ENCODE measurements at regions not wholly inside any gene's neighbourhood (a gene's known extent, or its start where the extent isn't known, plus 50 kb on each side); places are given as distances from the start of the nearest gene placed in this dataset.

- TF ChIP-seq, protein P1, sequence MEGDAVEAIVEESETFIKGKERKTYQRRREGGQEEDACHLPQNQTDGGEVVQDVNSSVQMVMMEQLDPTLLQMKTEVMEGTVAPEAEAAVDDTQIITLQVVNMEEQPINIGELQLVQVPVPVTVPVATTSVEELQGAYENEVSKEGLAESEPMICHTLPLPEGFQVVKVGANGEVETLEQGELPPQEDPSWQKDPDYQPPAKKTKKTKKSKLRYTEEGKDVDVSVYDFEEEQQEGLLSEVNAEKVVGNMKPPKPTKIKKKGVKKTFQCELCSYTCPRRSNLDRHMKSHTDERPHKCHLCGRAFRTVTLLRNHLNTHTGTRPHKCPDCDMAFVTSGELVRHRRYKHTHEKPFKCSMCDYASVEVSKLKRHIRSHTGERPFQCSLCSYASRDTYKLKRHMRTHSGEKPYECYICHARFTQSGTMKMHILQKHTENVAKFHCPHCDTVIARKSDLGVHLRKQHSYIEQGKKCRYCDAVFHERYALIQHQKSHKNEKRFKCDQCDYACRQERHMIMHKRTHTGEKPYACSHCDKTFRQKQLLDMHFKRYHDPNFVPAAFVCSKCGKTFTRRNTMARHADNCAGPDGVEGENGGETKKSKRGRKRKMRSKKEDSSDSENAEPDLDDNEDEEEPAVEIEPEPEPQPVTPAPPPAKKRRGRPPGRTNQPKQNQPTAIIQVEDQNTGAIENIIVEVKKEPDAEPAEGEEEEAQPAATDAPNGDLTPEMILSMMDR (IDR thresholded peaks at IDR 0.05), result no peak
- DNase-seq (ENCODE audit: low spot score), result no peak
- no peak overlapping the region for H3K4me3 ChIP-seq
These were observed 499.5 kb upstream of the LUZP2 start for GRCh38 chr11:23997356-23997755.

GRCh38 chr11:24005202-24005876 lies 491.5 kb upstream of the LUZP2 start:
- no peak overlapping the region for H3K4me3 ChIP-seq
- TF ChIP-seq, protein P1 (IDR thresholded peaks at IDR 0.05), result no peak
- no peak overlapping the region for H3K27ac ChIP-seq
- DNase-seq (ENCODE audit: low spot score), result no peak

More at GRCh38 chr11:23997356-23997755, 499.5 kb upstream of the LUZP2 start:
- no peak overlapping the region for H3K27ac ChIP-seq

- TF ChIP-seq, protein P1 (IDR thresholded peaks at IDR 0.05), result no peak
- H3K4me3 ChIP-seq, result no peak overlapping the region
- H3K27ac ChIP-seq, result no peak overlapping the region
- no peak for DNase-seq (ENCODE audit: low spot score)
These were observed 453.0 kb upstream of the LUZP2 start for GRCh38 chr11:24043842-24044241.

DNA sequence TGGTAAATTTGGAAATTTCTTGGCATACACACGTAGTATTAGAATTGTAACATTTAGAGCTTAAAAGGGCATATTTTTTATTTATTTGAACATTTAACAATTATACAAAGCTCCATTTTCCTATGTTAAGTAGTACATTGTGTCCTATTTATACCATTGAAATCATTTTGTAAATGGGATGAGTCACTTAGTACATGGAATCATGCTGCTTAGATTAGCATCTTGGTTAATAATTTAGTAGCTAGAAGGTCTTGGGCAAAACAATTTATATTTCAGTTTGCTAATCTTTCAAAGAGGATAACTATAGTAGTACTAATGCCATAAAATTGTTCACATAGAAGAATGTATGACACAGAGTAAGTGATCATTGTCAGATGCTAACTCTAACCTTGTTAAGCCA lies 450.1 kb upstream of the LUZP2 start:
- DNase-seq (ENCODE audit: low spot score), result no peak
- Histone ChIP-seq H3K4me3 (no peak overlapping the region), H3K27ac (no peak overlapping the region)
- TF ChIP-seq, protein P1 (IDR thresholded peaks at IDR 0.05), result no peak

GRCh38 chr11:24056051-24056450 lies 440.8 kb upstream of the LUZP2 start:
- DNase-seq (ENCODE audit: low spot score), result no peak
- TF ChIP-seq, protein P1 (IDR thresholded peaks at IDR 0.05), result no peak
- no peak overlapping the region for H3K4me3 ChIP-seq
- H3K27ac ChIP-seq, result no peak overlapping the region

DNA sequence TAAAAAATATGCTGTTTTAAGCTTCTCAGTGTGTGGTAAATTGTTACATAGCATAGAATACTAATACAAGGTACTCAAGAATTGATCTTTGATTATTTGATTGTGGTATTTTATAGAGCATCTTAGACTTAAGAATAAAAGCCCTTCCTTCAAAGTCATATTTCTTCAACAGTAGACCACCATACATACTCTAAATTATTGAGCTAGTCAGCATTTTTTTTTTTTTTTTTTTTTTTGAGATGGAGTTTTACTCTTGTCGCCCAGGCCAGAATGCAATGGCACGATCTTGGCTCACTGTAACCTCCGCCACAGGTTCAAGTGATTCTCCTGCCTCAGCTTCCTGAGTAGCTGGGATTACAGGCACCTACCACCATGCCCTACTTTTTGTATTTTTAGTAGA lies 436.7 kb upstream of the LUZP2 start:
- no peak for DNase-seq (ENCODE audit: low spot score)
- TF ChIP-seq, protein P1 (IDR thresholded peaks at IDR 0.05), result no peak
- no peak overlapping the region for H3K27ac ChIP-seq
- H3K4me3 ChIP-seq, result no peak overlapping the region

DNA sequence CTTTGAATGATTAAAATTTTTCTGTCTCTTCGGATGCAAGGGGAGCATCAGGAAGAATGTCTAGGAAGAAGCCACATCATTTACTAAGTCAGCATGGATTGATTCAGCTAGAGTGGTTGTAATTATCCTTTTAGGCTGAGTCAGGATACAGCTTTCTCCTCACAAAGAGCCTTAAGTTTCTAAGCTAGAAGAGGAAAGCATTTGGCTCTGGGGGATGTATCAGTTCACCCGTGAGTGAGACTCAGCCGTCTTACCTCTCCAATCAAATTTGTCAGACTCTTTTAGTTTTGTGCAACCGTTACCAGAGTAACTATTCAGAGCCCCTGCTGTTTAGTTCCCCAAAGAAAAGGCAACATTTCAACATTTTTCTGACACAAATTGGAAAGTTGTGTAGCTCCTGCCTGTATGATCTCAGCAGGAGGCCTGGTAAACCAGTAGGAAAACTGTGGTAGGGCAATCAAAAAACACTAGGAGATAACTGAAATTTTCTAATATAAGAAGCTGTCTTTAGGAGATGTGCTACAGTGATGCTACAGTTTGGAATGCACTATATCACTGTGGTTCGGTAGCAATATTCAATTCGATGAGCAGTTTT lies 432.4 kb upstream of the LUZP2 start:
- Histone ChIP-seq H3K4me3 (no peak overlapping the region), H3K27ac (no peak overlapping the region)
- DNase-seq (ENCODE audit: low spot score), result no peak
- TF ChIP-seq, protein P1 (IDR thresholded peaks at IDR 0.05), result no peak

All from coronary artery (tissue), 2 donors.